ENCODE measurements at regions not wholly inside any gene's neighbourhood (a gene's known extent, or its start where the extent isn't known, plus 50 kb on each side); places are given as distances from the start of the nearest gene placed in this dataset.

- no peak for TF ChIP-seq CTCF (conservative IDR thresholded peaks at IDR 0.05)
- no peaks in the 10 kb centered on the region for H3K4me1 ChIP-seq (ENCODE audit: control insufficient read depth, insufficient read depth, low read length)
- peaks cover 47% of the 10 kb centered on the region for H3K27me3 Mint-ChIP-seq (ENCODE audit: insufficient read depth)
- peaks cover 8% of the 10 kb centered on the region for H3K9me3 ChIP-seq (ENCODE audit: control insufficient read depth, low read length)
- no peak overlapping the region for H3K27ac ChIP-seq (ENCODE audit: low read depth, low read length)
- H3K9me3 Mint-ChIP-seq: peaks cover 11% of the 10 kb centered on the region
- H3K27me3 ChIP-seq (ENCODE audit: control insufficient read depth, insufficient read depth, low read length, poor library complexity, severe bottlenecking): peaks cover 34% of the 10 kb centered on the region
- no peak for DNase-seq
- no peaks in the 10 kb centered on the region for H3K4me1 Mint-ChIP-seq
- no peak overlapping the region for H3K27ac Mint-ChIP-seq
- H3K36me3 ChIP-seq (ENCODE audit: control insufficient read depth, insufficient read depth, low read length): no peaks in the 10 kb centered on the region
- peaks cover 3% of the 10 kb centered on the region for H3K36me3 Mint-ChIP-seq (ENCODE audit: low read depth)
- WGBS, 2 experiments (ENCODE audit: insufficient coverage in 1 of 2, insufficient read length in 1 of 2): 56 to 76% methylated on average over 8 to 14 of the region's 14 CpGs
- H3K9ac ChIP-seq (ENCODE audit: extremely low read depth, low read length, poor library complexity, severe bottlenecking): no peak overlapping the region
- peak overlapping the region; percentile 64 for H3K4me3 Mint-ChIP-seq
- peak overlapping the region; percentile 61 for H3K4me3 ChIP-seq (ENCODE audit: low read length)
Observed at GRCh38 chr11:32332990-32333319, 102.4 kb downstream of the WT1 start.

- peaks cover 11% of the 10 kb centered on the region for H3K9me3 Mint-ChIP-seq
- Histone ChIP-seq H3K36me3 (ENCODE audit: control insufficient read depth, insufficient read depth, low read length) (no peaks in the 10 kb centered on the region), H3K4me1 (ENCODE audit: control insufficient read depth, insufficient read depth, low read length) (no peaks in the 10 kb centered on the region), H3K27ac (ENCODE audit: low read depth, low read length) (no peak overlapping the region), H3K27me3 (ENCODE audit: control insufficient read depth, insufficient read depth, low read length, poor library complexity, severe bottlenecking) (peaks cover 34% of the 10 kb centered on the region), H3K9ac (ENCODE audit: extremely low read depth, low read length, poor library complexity, severe bottlenecking) (no peak overlapping the region), H3K9me3 (ENCODE audit: control insufficient read depth, low read length) (peaks cover 8% of the 10 kb centered on the region), H3K4me3 (ENCODE audit: low read length) (peak overlapping the region; percentile 61)
- H3K4me3 Mint-ChIP-seq: peak overlapping the region; percentile 64
- H3K27ac Mint-ChIP-seq: peak overlapping the region; percentile 64
- H3K4me1 Mint-ChIP-seq: no peaks in the 10 kb centered on the region
- H3K27me3 Mint-ChIP-seq (ENCODE audit: insufficient read depth): peaks cover 47% of the 10 kb centered on the region
- 13 to 19% methylated on average over 34 to 57 of the region's 57 CpGs for WGBS, 2 experiments (ENCODE audit: insufficient coverage in 1 of 2, insufficient read length in 1 of 2)
- peaks cover 3% of the 10 kb centered on the region for H3K36me3 Mint-ChIP-seq (ENCODE audit: low read depth)
- DNase-seq: peak; percentile 91
- peak; percentile 67 for TF ChIP-seq CTCF (conservative IDR thresholded peaks at IDR 0.05)
Observed at GRCh38 chr11:32333320-32333991, 101.9 kb downstream of the WT1 start.

- 87 to 89% methylated on average over 5 to 8 of the region's 8 CpGs for WGBS, 2 experiments (ENCODE audit: insufficient coverage in 1 of 2, insufficient read length in 1 of 2)
- H3K9ac ChIP-seq (ENCODE audit: extremely low read depth, low read length, poor library complexity, severe bottlenecking): no peak overlapping the region
- peaks cover 47% of the 10 kb centered on the region for H3K27me3 Mint-ChIP-seq (ENCODE audit: insufficient read depth)
Observed at GRCh38 chr11:32334822-32335221, 100.5 kb downstream of the WT1 start.

More at GRCh38 chr11:32334822-32335221, 100.5 kb downstream of the WT1 start:
- H3K4me3 ChIP-seq (ENCODE audit: low read length): no peak overlapping the region
- H3K27ac Mint-ChIP-seq: no peak overlapping the region
- H3K4me3 Mint-ChIP-seq: no peak overlapping the region
- H3K9me3 ChIP-seq (ENCODE audit: control insufficient read depth, low read length): peaks cover 8% of the 10 kb centered on the region
- H3K4me1 Mint-ChIP-seq: no peaks in the 10 kb centered on the region
- no peaks in the 10 kb centered on the region for H3K36me3 ChIP-seq (ENCODE audit: control insufficient read depth, insufficient read depth, low read length)
- no peaks in the 10 kb centered on the region for H3K4me1 ChIP-seq (ENCODE audit: control insufficient read depth, insufficient read depth, low read length)
- TF ChIP-seq CTCF (conservative IDR thresholded peaks at IDR 0.05): peak; percentile 75
- H3K27me3 ChIP-seq (ENCODE audit: control insufficient read depth, insufficient read depth, low read length, poor library complexity, severe bottlenecking): peaks cover 34% of the 10 kb centered on the region
- peaks cover 3% of the 10 kb centered on the region for H3K36me3 Mint-ChIP-seq (ENCODE audit: low read depth)
- H3K9me3 Mint-ChIP-seq: peaks cover 11% of the 10 kb centered on the region
- peak; percentile 95 for DNase-seq
- no peak overlapping the region for H3K27ac ChIP-seq (ENCODE audit: low read depth, low read length)
